ENCODE measurements at regions not wholly inside any gene's neighbourhood (a gene's known extent, or its start where the extent isn't known, plus 50 kb on each side); places are given as distances from the start of the nearest gene placed in this dataset.
A peak's percentile ranks its signal among the peaks of the same experiment; 100 is the strongest.

- no peak for DNase-seq (ENCODE audit: low spot score)
- no peak for TF ChIP-seq CTCF (IDR thresholded peaks at IDR 0.05; ENCODE audit: borderline replicate concordance, control extremely low read depth, extremely low read depth, insufficient read depth, missing control alignments)
- in situ Hi-C loops (cut with MboI; ENCODE audit: low sequenced_read_pairs, unreplicated experiment), result no loop called here
Measured at GRCh38 chr2:47272905-47273758, 96.0 kb upstream of the EPCAM start.

DNA sequence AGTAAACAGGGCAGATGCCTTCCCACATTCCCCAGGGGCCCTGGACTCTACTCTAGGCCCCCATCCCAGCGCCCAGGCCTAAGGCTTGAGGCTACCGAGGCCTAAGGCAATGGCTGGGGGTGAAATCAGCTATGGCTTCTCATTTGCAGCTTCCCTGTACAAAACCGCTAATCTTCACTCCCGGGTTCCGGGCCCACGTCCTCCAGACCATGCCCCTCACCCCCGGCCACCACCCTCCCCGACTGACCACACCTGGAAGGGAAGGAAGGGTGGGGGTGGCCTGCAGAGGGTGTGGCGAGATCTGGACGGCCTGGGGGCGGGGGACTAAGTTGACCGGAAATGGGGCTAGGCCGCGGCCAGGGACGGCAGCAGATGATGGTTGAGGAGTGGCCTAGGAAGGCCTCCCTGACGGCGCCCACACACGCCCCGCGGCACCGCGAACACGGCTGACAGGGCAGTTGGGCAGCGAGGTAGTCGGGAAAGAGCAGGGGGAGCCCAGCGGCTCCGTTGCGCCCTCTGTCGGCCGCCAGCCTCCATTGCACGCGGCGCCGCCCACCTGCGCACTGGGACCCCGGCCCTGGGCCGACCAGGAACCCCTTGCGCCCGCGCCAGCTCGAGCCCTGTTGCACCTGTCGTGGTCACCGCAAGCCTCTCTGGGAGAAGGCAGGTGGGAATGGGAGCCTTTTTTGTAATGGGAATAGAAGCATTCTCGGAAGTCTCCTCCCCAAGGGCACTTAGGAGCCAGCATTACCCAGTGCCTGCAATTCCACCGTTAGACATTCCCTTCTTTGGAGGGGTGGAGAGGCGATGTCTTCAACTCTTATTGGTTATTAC lies 95.9 kb upstream of the CALM2 start:
- in situ Hi-C loops (cut with MboI; ENCODE audit: low sequenced_read_pairs, unreplicated experiment), result no loop called here

GRCh38 chr2:47271054-47272000 lies 95.0 kb upstream of the CALM2 start:
- DNase-seq (ENCODE audit: low spot score), result no peak
- TF ChIP-seq CTCF (IDR thresholded peaks at IDR 0.05; ENCODE audit: borderline replicate concordance, control extremely low read depth, extremely low read depth, insufficient read depth, missing control alignments), result no peak
- in situ Hi-C loops (cut with MboI; ENCODE audit: low sequenced_read_pairs, unreplicated experiment), result no loop called here

More for the DNA sequence above, 95.9 kb upstream of the CALM2 start:
- DNase-seq (ENCODE audit: low spot score), result peak; percentile 93
- TF ChIP-seq CTCF (IDR thresholded peaks at IDR 0.05; ENCODE audit: borderline replicate concordance, control extremely low read depth, extremely low read depth, insufficient read depth, missing control alignments), result peak; percentile 96

GRCh38 chr2:47270421-47270820 lies 94.1 kb upstream of the CALM2 start:
- in situ Hi-C loops (cut with MboI; ENCODE audit: low sequenced_read_pairs, unreplicated experiment), result no loop called here
- TF ChIP-seq CTCF (IDR thresholded peaks at IDR 0.05; ENCODE audit: borderline replicate concordance, control extremely low read depth, extremely low read depth, insufficient read depth, missing control alignments), result no peak

DNA sequence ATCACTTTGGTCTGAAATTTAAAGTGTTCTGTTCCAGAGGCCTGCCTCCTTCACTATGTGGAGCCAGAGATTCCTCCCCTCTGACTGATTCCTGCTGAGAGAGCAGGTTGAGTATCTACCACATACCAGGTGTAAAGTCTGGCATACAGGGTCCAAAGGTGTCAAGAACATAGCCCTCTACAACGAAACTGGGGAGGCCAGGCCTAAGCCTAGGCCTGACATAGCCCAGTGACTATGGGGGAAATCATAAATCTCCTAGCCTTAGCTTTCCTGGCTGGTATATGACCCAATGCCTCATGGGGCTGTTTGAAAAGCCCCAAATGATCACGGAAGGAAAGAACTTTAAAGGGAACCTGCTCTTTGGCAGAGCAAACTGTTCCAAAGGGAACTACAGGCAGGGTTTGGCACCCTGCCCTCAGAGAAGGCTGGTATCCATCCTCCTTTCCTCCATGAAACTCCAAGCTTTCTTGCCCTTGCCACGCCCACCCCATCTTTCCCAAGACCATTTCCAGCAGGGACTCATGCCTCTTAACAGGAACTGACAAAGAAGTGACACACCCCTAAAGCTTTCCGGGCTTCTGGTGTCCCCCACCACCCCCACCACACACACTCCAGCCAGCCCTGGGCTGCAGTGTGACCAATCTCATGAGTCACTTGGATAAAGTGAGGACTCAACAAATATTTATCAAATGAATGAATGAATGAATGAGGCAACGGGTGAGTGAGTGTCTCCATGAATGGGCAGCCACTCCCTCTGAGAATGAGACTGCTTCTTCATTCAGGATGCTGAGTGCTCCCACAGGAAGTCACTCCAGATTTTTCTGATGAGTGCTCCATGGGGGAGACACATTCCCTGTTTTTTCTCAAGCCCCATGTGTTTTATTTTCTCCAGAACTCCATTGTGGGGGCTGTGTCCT lies 93.3 kb upstream of the CALM2 start:
- DNase-seq (ENCODE audit: low spot score), result no peak
- no peak for TF ChIP-seq CTCF (IDR thresholded peaks at IDR 0.05; ENCODE audit: borderline replicate concordance, control extremely low read depth, extremely low read depth, insufficient read depth, missing control alignments)
- in situ Hi-C loops (cut with MboI; ENCODE audit: low sequenced_read_pairs, unreplicated experiment), result no loop called here

More at GRCh38 chr2:47270421-47270820, 94.1 kb upstream of the CALM2 start:
- DNase-seq (ENCODE audit: low spot score), result no peak
